SU-DHL-6 (cell line): ENCODE measurements at regions not wholly inside any gene's neighbourhood (a gene's known extent, or its start where the extent isn't known, plus 50 kb on each side); places are given as distances from the start of the nearest gene placed in this dataset.
"Not testable (repeated sequence)": the region's sequence is repeated elsewhere in the genome, so short reads cannot be mapped to it uniquely, and the experiment has no call there.

Experiments used
- H2AFZ ChIP-seq: fragments of 200-600 bp; sonication (generic); 2 replicates; pipeline ENCODE4 v1.6.1; 2014; ENCODE audit warnings: low read depth, mild to moderate bottlenecking, moderate library complexity, mixed read lengths, antibody characterized with exemption, low read length; ENCODE audit not compliant: severe bottlenecking
- H3F3A ChIP-seq: fragments of 200-600 bp; shearing (Covaris generic); 2 replicates; pipeline ENCODE4 v1.6.0; 2016; ENCODE audit warnings: antibody characterized with exemption, mild to moderate bottlenecking; ENCODE audit not compliant: insufficient read depth
- H3K27ac ChIP-seq: fragments of 200-600 bp; sonication (generic); 2 replicates; pipeline ENCODE4 v1.5.1; 2016; ENCODE audit warnings: low read depth, mild to moderate bottlenecking, low read length, moderate library complexity, mixed read lengths
- H3K27me3 ChIP-seq: fragments of 200-600 bp; sonication (generic), shearing (Covaris generic); 2 replicates; pipeline ENCODE4 v1.6.0; 2014; ENCODE audit warnings: mild to moderate bottlenecking, low read length
- H3K36me3 ChIP-seq: fragments of 200-600 bp; sonication (generic); 2 replicates; pipeline ENCODE4 v1.6.1; 2014; ENCODE audit warnings: mild to moderate bottlenecking, low read length, mixed read lengths
- H3K4me2 ChIP-seq: fragments of 300-600, 200-600 bp; shearing (Covaris generic), sonication (generic); 2 replicates; pipeline ENCODE4 v1.6.0; 2014; ENCODE audit warnings: low read length, low read depth, mild to moderate bottlenecking; ENCODE audit not compliant: poor library complexity, severe bottlenecking
- H3K4me3 ChIP-seq: fragments of 200-600 bp; sonication (generic); 2 replicates; pipeline ENCODE4 v1.5.1; 2014; ENCODE audit warnings: antibody characterized with exemption, low read length, mild to moderate bottlenecking, mixed read lengths; ENCODE audit not compliant: insufficient read depth, poor library complexity, severe bottlenecking
- H3K79me2 ChIP-seq: fragments of 200-600 bp; sonication (generic); 2 replicates; pipeline ENCODE4 v1.6.1; 2014; ENCODE audit warnings: mild to moderate bottlenecking, low read length, moderate library complexity; ENCODE audit not compliant: insufficient read depth
- H3K9ac ChIP-seq: fragments of 200-600 bp; sonication (generic); 2 replicates; pipeline ENCODE4 v1.7.0; 2014; ENCODE audit warnings: mild to moderate bottlenecking, low read length
- H3K9me2 ChIP-seq: fragments of 200-600 bp; sonication (generic); replicated peaks from 2 replicates; pipeline ENCODE4 v1.6.1; 2014; ENCODE audit warnings: low read length; ENCODE audit not compliant: insufficient read depth
- H3K9me3 ChIP-seq: fragments of 200-600 bp; sonication (generic); 2 replicates; pipeline ENCODE4 v1.6.1; 2014; ENCODE audit warnings: low read length, mixed read lengths; ENCODE audit not compliant: insufficient read depth
- H4K20me1 ChIP-seq: fragments of 200-600 bp; sonication (generic); 2 replicates; pipeline ENCODE4 v1.6.1; 2014; ENCODE audit warnings: low read depth, mild to moderate bottlenecking, antibody characterized with exemption, low read length, moderate library complexity, mixed read lengths
- CTCF ChIP-seq: fragments of 200-600 bp; sonication (generic); IDR thresholded peaks from one replicate; pipeline ENCODE4 v1.5.1; 2017; ENCODE audit warnings: antibody characterized with exemption, mild to moderate bottlenecking, low read length, moderate library complexity; ENCODE audit not compliant: insufficient read depth, poor library complexity, severe bottlenecking
- EZH2phosphoT487 ChIP-seq: fragments of 200-600 bp; sonication (generic), shearing (Covaris generic); conservative IDR thresholded peaks from 2 replicates; pipeline ENCODE4 v1.6.1; 2018; ENCODE audit warnings: mild to moderate bottlenecking, antibody characterized with exemption, low read length, moderate library complexity, mixed read lengths

DNA sequence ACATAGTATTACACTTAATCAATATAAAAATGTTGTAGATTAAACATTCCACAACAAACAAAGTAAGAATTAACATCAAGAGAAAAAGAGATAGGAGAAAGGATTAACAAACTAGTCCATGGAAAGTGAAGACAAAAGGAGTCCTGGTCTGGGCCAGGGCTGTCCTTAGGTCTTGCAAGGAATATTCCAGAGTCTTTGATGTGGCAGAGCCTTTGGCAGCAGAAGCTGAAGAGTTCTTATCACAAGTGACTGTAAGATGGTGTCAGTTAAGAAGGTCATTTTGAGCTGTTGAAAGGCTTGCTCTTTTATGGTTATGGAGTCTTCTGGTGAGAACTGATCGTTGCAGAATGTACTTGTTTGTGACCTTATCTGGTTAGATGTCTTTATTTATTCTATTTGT is 127.7 kb upstream of the LRRTM4 start:
- TF ChIP-seq EZH2phosphoT487 = no peak
- Histone ChIP-seq H3K27me3 (no peaks in the 10 kb centered on the region), H3K79me2 (no peaks in the 10 kb centered on the region)

DNA sequence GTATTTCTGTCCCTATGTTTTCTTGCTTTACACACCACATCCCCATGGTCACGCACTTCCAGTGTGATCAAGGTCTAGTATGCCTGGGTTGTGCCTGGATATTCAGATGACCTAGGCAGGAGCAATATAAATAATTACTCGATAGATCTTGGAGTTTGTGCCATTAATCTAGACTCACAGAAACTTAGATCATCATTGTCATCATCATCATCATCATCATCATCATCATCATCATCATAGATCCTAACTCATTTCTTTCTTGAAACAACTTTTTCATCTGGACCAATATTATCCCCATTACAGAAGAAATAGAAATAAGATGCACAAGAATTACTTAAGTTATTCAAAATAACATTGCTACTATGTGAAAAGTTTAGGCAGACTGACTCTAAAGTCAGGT is 130.3 kb upstream of the LRRTM4 start:
- Histone ChIP-seq H2AFZ (no peak overlapping the region), H3K4me3 (no peak overlapping the region), H4K20me1 (no peaks in the 10 kb centered on the region), H3K79me2 (no peaks in the 10 kb centered on the region), H3K4me2 (no peak overlapping the region), H3K9ac (no peak overlapping the region), H3K36me3 (no peaks in the 10 kb centered on the region), H3K27me3 (no peaks in the 10 kb centered on the region), H3F3A (no peaks in the 10 kb centered on the region), H3K9me2 (no peaks in the 10 kb centered on the region), H3K27ac (no peak overlapping the region), H3K9me3 (no peaks in the 10 kb centered on the region)
- TF ChIP-seq EZH2phosphoT487 (no peak), CTCF (no peak)

More for the DNA sequence above, 127.7 kb upstream of the LRRTM4 start:
- H4K20me1 ChIP-seq = no peaks in the 10 kb centered on the region
- H3F3A ChIP-seq = no peaks in the 10 kb centered on the region
- H3K4me2 ChIP-seq = no peak overlapping the region
- no peak overlapping the region for H2AFZ ChIP-seq
- no peak overlapping the region for H3K4me3 ChIP-seq
- no peaks in the 10 kb centered on the region for H3K9me2 ChIP-seq
- H3K9ac ChIP-seq = no peak overlapping the region
- H3K9me3 ChIP-seq = no peaks in the 10 kb centered on the region
- no peaks in the 10 kb centered on the region for H3K36me3 ChIP-seq
- H3K27ac ChIP-seq = no peak overlapping the region

GRCh38 chr2:77664491-77664890 is 142.3 kb upstream of the LRRTM4 start:
- no peaks in the 10 kb centered on the region for H3K79me2 ChIP-seq
- no peaks in the 10 kb centered on the region for H3F3A ChIP-seq
- H3K36me3 ChIP-seq = no peaks in the 10 kb centered on the region
- H3K9me3 ChIP-seq = no peaks in the 10 kb centered on the region
- no peak overlapping the region for H3K4me2 ChIP-seq
- no peak for TF ChIP-seq CTCF
- no peak for TF ChIP-seq EZH2phosphoT487
- no peaks in the 10 kb centered on the region for H4K20me1 ChIP-seq
- no peaks in the 10 kb centered on the region for H3K27me3 ChIP-seq
- no peak overlapping the region for H3K4me3 ChIP-seq
- H2AFZ ChIP-seq = no peak overlapping the region
- no peak overlapping the region for H3K27ac ChIP-seq
- no peak overlapping the region for H3K9ac ChIP-seq
- no peaks in the 10 kb centered on the region for H3K9me2 ChIP-seq

- Histone ChIP-seq H3K27me3 (no peaks in the 10 kb centered on the region), H3K36me3 (no peaks in the 10 kb centered on the region), H3K9me2 (no peaks in the 10 kb centered on the region), H3K9me3 (no peaks in the 10 kb centered on the region), H3K27ac (no peak overlapping the region), H3K4me3 (no peak overlapping the region), H3K4me2 (no peak overlapping the region), H2AFZ (no peak overlapping the region), H3K9ac (no peak overlapping the region), H3K79me2 (no peaks in the 10 kb centered on the region), H3F3A (no peaks in the 10 kb centered on the region), H4K20me1 (no peaks in the 10 kb centered on the region)
- TF ChIP-seq CTCF = no peak
- TF ChIP-seq EZH2phosphoT487 = no peak
These were observed 144.2 kb upstream of the LRRTM4 start for GRCh38 chr2:77666251-77666980.

GRCh38 chr2:77684543-77685319 is 162.6 kb upstream of the LRRTM4 start:
- H3K9me2 ChIP-seq, H3K27ac ChIP-seq, H3F3A ChIP-seq, H3K36me3 ChIP-seq, H3K79me2 ChIP-seq, H3K4me3 ChIP-seq, H2AFZ ChIP-seq, H3K9me3 ChIP-seq, H4K20me1 ChIP-seq, H3K4me2 ChIP-seq, H3K9ac ChIP-seq, H3K27me3 ChIP-seq: not testable (repeated sequence)
